A673 (cell line): ENCODE measurements at regions not wholly inside any gene's neighbourhood (a gene's known extent, or its start where the extent isn't known, plus 50 kb on each side); places are given as distances from the start of the nearest gene placed in this dataset.

Experiments used
- CTCF ChIP-seq: fragments of 300-800, 200-600 bp; sonication (generic); conservative IDR thresholded peaks from 2 replicates; pipeline ENCODE4 v1.5.1; 2017; ENCODE audit warnings: low read depth, mild to moderate bottlenecking, antibody characterized with exemption, low read length, moderate library complexity, mixed read lengths
- EZH2 ChIP-seq: fragments of 200-600 bp; sonication (generic); IDR thresholded peaks from 2 replicates; pipeline ENCODE4 v1.6.1; 2017; ENCODE audit warnings: borderline replicate concordance, low read depth, mild to moderate bottlenecking, mixed read lengths, antibody characterized with exemption, low read length; ENCODE audit not compliant: poor library complexity, severe bottlenecking

- TF ChIP-seq CTCF (no peak), EZH2 (no peak)
Measured at GRCh38 chr13:47299304-47299703, 402.5 kb upstream of the HTR2A start.
